Astrocyte (in vitro differentiated cells and primary cell): ENCODE measurements at regions not wholly inside any gene's neighbourhood (a gene's known extent, or its start where the extent isn't known, plus 50 kb on each side); places are given as distances from the start of the nearest gene placed in this dataset.

Source experiments
- DNase-seq: peaks from one replicate; pipeline ENCODE4 v3.0.0-alpha.2; 2010; ENCODE audit warnings: low read depth
- FAIRE-seq: peaks from 2 replicates; lab custom pipeline; 2011; peaks lifted over from hg19 to GRCh38; lab: Jason Lieb, UNC
- H2AFZ ChIP-seq: 2 replicates; pipeline ENCODE4 v1.6.0; 2012; ENCODE audit warnings: low read depth, low read length, inconsistent platforms
- H3K27ac ChIP-seq: 2 replicates; pipeline ENCODE4 v1.5.1; 2011; ENCODE audit warnings: low read depth, low read length, inconsistent platforms
- H3K27me3 ChIP-seq: 2 replicates; pipeline ENCODE4 v1.6.0; 2011; ENCODE audit warnings: low read length, inconsistent platforms; ENCODE audit not compliant: insufficient read depth
- H3K36me3 ChIP-seq: 2 replicates; pipeline ENCODE4 v1.5.1; 2011; ENCODE audit warnings: low read length, inconsistent platforms; ENCODE audit not compliant: insufficient read depth
- H3K4me1 ChIP-seq: 2 replicates; pipeline ENCODE4 v1.5.1; 2011; ENCODE audit warnings: low read length, inconsistent platforms; ENCODE audit not compliant: insufficient read depth
- H3K4me2 ChIP-seq: 2 replicates; pipeline ENCODE4 v1.6.0; 2012; ENCODE audit warnings: low read length, inconsistent platforms
- H3K4me3 ChIP-seq: 2 replicates; pipeline ENCODE4 v1.5.1; 2011; ENCODE audit warnings: low read depth, mild to moderate bottlenecking, low read length, inconsistent platforms; ENCODE audit not compliant: insufficient read depth
- H3K79me2 ChIP-seq: 2 replicates; pipeline ENCODE4 v1.6.0; 2012; ENCODE audit warnings: mild to moderate bottlenecking, low read length, inconsistent platforms; ENCODE audit not compliant: insufficient read depth
- H3K9ac ChIP-seq: 2 replicates; pipeline ENCODE4 v1.6.0; 2012; ENCODE audit warnings: mild to moderate bottlenecking, low read length, inconsistent platforms
- H3K9me3 ChIP-seq: 2 replicates; pipeline ENCODE4 v1.5.1; 2012; ENCODE audit warnings: low read depth, mild to moderate bottlenecking, low read length, inconsistent platforms; ENCODE audit not compliant: insufficient read depth
- H4K20me1 ChIP-seq: 2 replicates; pipeline ENCODE4 v1.6.0; 2012; ENCODE audit warnings: low read length, inconsistent platforms; ENCODE audit not compliant: insufficient read depth
- H3K27ac Mint-ChIP-seq: one replicate; pipeline ENCODE4 v1.8.0; 2021; ENCODE audit warnings: mild to moderate bottlenecking, mixed read lengths; ENCODE audit not compliant: unreplicated experiment
- H3K27me3 Mint-ChIP-seq: one replicate; pipeline ENCODE4 v1.8.0; 2021; ENCODE audit warnings: low read depth, mixed read lengths; ENCODE audit not compliant: unreplicated experiment
- H3K36me3 Mint-ChIP-seq: one replicate; pipeline ENCODE4 v1.8.0; 2021; ENCODE audit warnings: low read depth, mixed read lengths; ENCODE audit not compliant: unreplicated experiment
- H3K4me1 Mint-ChIP-seq: one replicate; pipeline ENCODE4 v1.8.0; 2021; ENCODE audit warnings: low read depth, mixed read lengths; ENCODE audit not compliant: unreplicated experiment
- H3K4me3 Mint-ChIP-seq: one replicate; pipeline ENCODE4 v1.8.0; 2021; ENCODE audit warnings: mild to moderate bottlenecking, moderate library complexity, mixed read lengths; ENCODE audit not compliant: unreplicated experiment
- H3K9me3 Mint-ChIP-seq: one replicate; pipeline ENCODE4 v1.8.0; 2021; ENCODE audit warnings: mild to moderate bottlenecking, mixed read lengths; ENCODE audit not compliant: unreplicated experiment
- CTCF ChIP-seq: IDR thresholded peaks from 2 replicates; pipeline ENCODE4 v1.5.1; 2011; ENCODE audit warnings: low read depth, mild to moderate bottlenecking, inconsistent platforms, low read length, moderate library complexity; ENCODE audit not compliant: insufficient read depth
- EZH2 ChIP-seq: IDR thresholded peaks from 2 replicates; pipeline ENCODE4 v1.6.1; 2012; ENCODE audit warnings: mild to moderate bottlenecking, low read length, inconsistent platforms; ENCODE audit not compliant: insufficient read depth

- H3K9me3 ChIP-seq = no peaks in the 10 kb centered on the region
- H3K27ac ChIP-seq = no peak overlapping the region
- H3K36me3 Mint-ChIP-seq = no peaks in the 10 kb centered on the region
- peaks cover 8% of the 10 kb centered on the region for H3K4me1 Mint-ChIP-seq
- H3K79me2 ChIP-seq = no peaks in the 10 kb centered on the region
- no peak overlapping the region for H3K4me3 ChIP-seq
- DNase-seq (no peak), FAIRE-seq (no peak)
- H2AFZ ChIP-seq = peak overlapping the region; percentile 41
- no peaks in the 10 kb centered on the region for H3K9me3 Mint-ChIP-seq
- H3K4me3 Mint-ChIP-seq = no peak overlapping the region
- H3K36me3 ChIP-seq = no peaks in the 10 kb centered on the region
- H3K4me1 ChIP-seq = no peaks in the 10 kb centered on the region
- no peaks in the 10 kb centered on the region for H3K27me3 Mint-ChIP-seq
- no peak overlapping the region for H3K27ac Mint-ChIP-seq
- H3K4me2 ChIP-seq = peak overlapping the region; percentile 22
- TF ChIP-seq EZH2 (no peak), CTCF (no peak)
- no peaks in the 10 kb centered on the region for H3K27me3 ChIP-seq
- no peak overlapping the region for H3K9ac ChIP-seq
- H4K20me1 ChIP-seq = no peaks in the 10 kb centered on the region
Measured at GRCh38 chr10:56586461-56586891, 225.4 kb upstream of the ZWINT start.

- no peak for TF ChIP-seq CTCF
- no peak for TF ChIP-seq EZH2
- Mint-ChIP-seq H3K4me3 (no peak overlapping the region), H3K27ac (no peak overlapping the region), H3K4me1 (peaks cover 8% of the 10 kb centered on the region), H3K36me3 (no peaks in the 10 kb centered on the region), H3K27me3 (no peaks in the 10 kb centered on the region), H3K9me3 (no peaks in the 10 kb centered on the region)
- Histone ChIP-seq H4K20me1 (no peaks in the 10 kb centered on the region), H3K4me1 (no peaks in the 10 kb centered on the region), H3K79me2 (no peaks in the 10 kb centered on the region), H3K9me3 (no peaks in the 10 kb centered on the region), H3K9ac (no peak overlapping the region), H3K36me3 (no peaks in the 10 kb centered on the region), H3K4me3 (no peak overlapping the region), H3K4me2 (no peak overlapping the region), H2AFZ (no peak overlapping the region), H3K27me3 (no peaks in the 10 kb centered on the region), H3K27ac (no peak overlapping the region)
- DNase-seq (no peak), FAIRE-seq (no peak)
Measured at GRCh38 chr10:56585447-56586171, 224.6 kb upstream of the ZWINT start.

GRCh38 chr10:56583316-56583715 lies 222.3 kb upstream of the ZWINT start:
- no peak overlapping the region for H3K4me3 ChIP-seq
- TF ChIP-seq CTCF = no peak
- no peak for TF ChIP-seq EZH2
- no peaks in the 10 kb centered on the region for H3K9me3 ChIP-seq
- no peaks in the 10 kb centered on the region for H4K20me1 ChIP-seq
- H3K4me2 ChIP-seq = no peak overlapping the region
- H3K27me3 Mint-ChIP-seq = no peaks in the 10 kb centered on the region
- no peaks in the 10 kb centered on the region for H3K36me3 ChIP-seq
- DNase-seq (no peak), FAIRE-seq (no peak)
- H3K4me1 Mint-ChIP-seq = peaks cover 8% of the 10 kb centered on the region
- H3K9ac ChIP-seq = no peak overlapping the region
- H3K36me3 Mint-ChIP-seq = no peaks in the 10 kb centered on the region
- H3K79me2 ChIP-seq = no peaks in the 10 kb centered on the region
- H2AFZ ChIP-seq = no peak overlapping the region
- H3K9me3 Mint-ChIP-seq = no peaks in the 10 kb centered on the region
- no peak overlapping the region for H3K4me3 Mint-ChIP-seq
- no peak overlapping the region for H3K27ac ChIP-seq
- H3K27me3 ChIP-seq = no peaks in the 10 kb centered on the region
- no peaks in the 10 kb centered on the region for H3K4me1 ChIP-seq
- H3K27ac Mint-ChIP-seq = no peak overlapping the region
